SK-N-SH (cell line): ENCODE measurements at regions not wholly inside any gene's neighbourhood (a gene's known extent, or its start where the extent isn't known, plus 50 kb on each side); places are given as distances from the start of the nearest gene placed in this dataset.

Experiments used
- CTCF ChIA-PET: fragments of 300-600, 350-600 bp; formaldehyde crosslinking; extraction: SDS; loops from one replicate; lab custom pipeline; 2021; lab: Yijun Ruan, JAX
- POLR2A ChIA-PET: fragments of 350-600 bp; sonication (Branson Sonifier 250); formaldehyde crosslinking; extraction: SDS; loops from one replicate; lab custom pipeline; 2020; ENCODE audit warnings: antibody characterized with exemption, inconsistent platforms; lab: Yijun Ruan, JAX
- DNase-seq: peaks from one replicate; pipeline ENCODE4 v3.0.0; 2012
- H2AFZ ChIP-seq: fragments of 200-600 bp; sonication (generic); 2 replicates; pipeline ENCODE4 v1.8.1; 2016; ENCODE audit warnings: antibody characterized with exemption, mild to moderate bottlenecking, low read depth
- H3F3A ChIP-seq: fragments of 200-600 bp; sonication (generic); replicated peaks from 2 replicates; pipeline ENCODE3; 2016; ENCODE audit warnings: antibody characterized with exemption, mild to moderate bottlenecking; ENCODE audit not compliant: insufficient read depth
- H3K27ac ChIP-seq, 2 experiments: fragments of 200-500 bp in 1 of 2; fragments of 200-600 bp in 1 of 2; sonication (Bioruptor generic) in 1 of 2; sonication (generic), shearing (Covaris generic) in 1 of 2; 2 replicates each; pipeline versions ENCODE4 v1.5.1 to v1.6.1; 2014 to 2016; ENCODE audit warnings: low read depth in 2 of 2, inconsistent platforms in 1 of 2, low read length in 1 of 2, mild to moderate bottlenecking in 1 of 2, mixed read lengths in 1 of 2
- H3K27me3 ChIP-seq: fragments of 200-600 bp; sonication (generic), shearing (Covaris generic); 2 replicates; pipeline ENCODE4 v1.6.1; 2016; ENCODE audit warnings: mixed run types; ENCODE audit not compliant: insufficient read depth
- H3K36me3 ChIP-seq, 2 experiments: fragments of 200-500 bp in 1 of 2; fragments of 200-600 bp in 1 of 2; sonication (Bioruptor generic) in 1 of 2; sonication (generic) in 1 of 2; replicated peaks in 1 of 2; 2 replicates each; pipeline versions ENCODE3 to v1.5.1; 2014 to 2016; ENCODE audit warnings: low read length in 1 of 2, mild to moderate bottlenecking in 1 of 2; ENCODE audit not compliant: insufficient read depth in 2 of 2, control insufficient read depth in 1 of 2
- H3K4me1 ChIP-seq, 2 experiments: fragments of 200-500 bp in 1 of 2; fragments of 200-600 bp in 1 of 2; sonication (Bioruptor generic) in 1 of 2; sonication (generic), shearing (Covaris generic) in 1 of 2; 2 replicates each; pipeline versions ENCODE4 v1.5.1 to v1.6.1; 2014 to 2016; ENCODE audit warnings: low read depth in 1 of 2, low read length in 1 of 2, mixed run types in 1 of 2; ENCODE audit not compliant: insufficient read depth in 2 of 2, control insufficient read depth in 1 of 2
- H3K4me2 ChIP-seq: fragments of 200-600 bp; sonication (generic), shearing (Covaris generic); 2 replicates; pipeline ENCODE4 v1.6.1; 2017; ENCODE audit warnings: mixed run types
- H3K4me3 ChIP-seq, 2 experiments: fragments of 200-500 bp in 1 of 2; fragments of 200-600 bp in 1 of 2; sonication (Bioruptor generic) in 1 of 2; sonication (generic), shearing (Covaris generic) in 1 of 2; 2 replicates each; pipeline versions ENCODE4 v1.5.1 to v1.8.1; 2014 to 2016; ENCODE audit warnings: low read depth in 2 of 2, inconsistent platforms in 1 of 2, low read length in 1 of 2, mild to moderate bottlenecking in 1 of 2, mixed read lengths in 1 of 2, moderate library complexity in 1 of 2
- H3K79me2 ChIP-seq: fragments of 200-600 bp; sonication (generic); 2 replicates; pipeline ENCODE4 v1.8.1; 2017; ENCODE audit warnings: mild to moderate bottlenecking; ENCODE audit not compliant: insufficient read depth
- H3K9ac ChIP-seq: fragments of 200-600 bp; sonication (generic); 2 replicates; pipeline ENCODE4 v1.6.1; 2017; ENCODE audit warnings: mixed run types
- H3K9me2 ChIP-seq: fragments of 200-600 bp; sonication (generic); 2 replicates; pipeline ENCODE4 v1.6.1; 2017; ENCODE audit warnings: mixed run types
- H3K9me3 ChIP-seq: fragments of 200-600 bp; sonication (generic); 2 replicates; pipeline ENCODE4 v1.6.1; 2017; ENCODE audit warnings: mixed run types, mild to moderate bottlenecking, moderate library complexity
- H4K20me1 ChIP-seq: fragments of 200-600 bp; sonication (generic); 2 replicates; pipeline ENCODE4 v1.6.1; 2017; ENCODE audit warnings: mild to moderate bottlenecking, mixed run types; ENCODE audit not compliant: insufficient read depth
- CHD2 ChIP-seq: fragments of 150-350 bp; IDR thresholded peaks from 2 replicates; pipeline ENCODE4 v1.6.1; 2018; ENCODE audit warnings: low read length; ENCODE audit not compliant: partially characterized antibody
- ELF1 ChIP-seq: IDR thresholded peaks from 2 replicates; pipeline ENCODE4 v1.4.0; 2012
- EZH2phosphoT487 ChIP-seq: fragments of 200-600 bp; sonication (generic); IDR thresholded peaks from 2 replicates; pipeline ENCODE4 v1.6.1; 2017; ENCODE audit warnings: low read depth, mixed run types, mild to moderate bottlenecking, antibody characterized with exemption, moderate library complexity, borderline replicate concordance
- FOSL2 ChIP-seq: IDR thresholded peaks from 2 replicates; pipeline ENCODE4 v1.4.0; 2012; ENCODE audit warnings: low read depth, mild to moderate bottlenecking, moderate library complexity, borderline replicate concordance
- FOXJ3 ChIP-seq: sonication (generic); formaldehyde crosslinking; IDR thresholded peaks from 2 replicates; pipeline ENCODE4 v1.5.1; 2020; ENCODE audit warnings: mild to moderate bottlenecking, missing genetic modification reagents
- FOXM1 ChIP-seq: IDR thresholded peaks from 2 replicates; pipeline ENCODE4 v1.4.0; 2012; ENCODE audit warnings: low read depth, mild to moderate bottlenecking
- GABPA ChIP-seq: IDR thresholded peaks from 2 replicates; pipeline ENCODE4 v1.4.0; 2012; ENCODE audit warnings: low read depth, mild to moderate bottlenecking
- JUND ChIP-seq: IDR thresholded peaks from 2 replicates; pipeline ENCODE4 v1.4.0; 2012
- MEF2A ChIP-seq: IDR thresholded peaks from 2 replicates; pipeline ENCODE4 v1.4.0; 2012; ENCODE audit warnings: low read depth, borderline replicate concordance
- NFIC ChIP-seq: IDR thresholded peaks from 2 replicates; pipeline ENCODE4 v1.4.0; 2012; ENCODE audit warnings: borderline replicate concordance
- NRF1 ChIP-seq: IDR thresholded peaks from 2 replicates; pipeline ENCODE4 v1.6.1; 2012; ENCODE audit warnings: low read depth, mild to moderate bottlenecking, low read length
- POLR2AphosphoS5 ChIP-seq: IDR thresholded peaks from 2 replicates; pipeline ENCODE4 v1.6.1; 2012; ENCODE audit warnings: low read depth, low read length
- RAD21 ChIP-seq: IDR thresholded peaks from 2 replicates; pipeline ENCODE4 v1.6.1; 2012; ENCODE audit warnings: mild to moderate bottlenecking, low read length
- RCOR1 ChIP-seq: fragments of 150-350 bp; IDR thresholded peaks from 2 replicates; pipeline ENCODE4 v1.6.1; 2017; ENCODE audit warnings: antibody characterized with exemption, low read length
- REST ChIP-seq: IDR thresholded peaks from 2 replicates; pipeline ENCODE4 v1.6.1; 2012; ENCODE audit warnings: mild to moderate bottlenecking, low read depth, low read length, moderate library complexity
- RFX5 ChIP-seq: IDR thresholded peaks from 2 replicates; pipeline ENCODE4 v1.6.1; 2012; ENCODE audit warnings: mild to moderate bottlenecking, improper control_type of control experiment, low read length
- RXRA ChIP-seq: IDR thresholded peaks from 2 replicates; pipeline ENCODE4 v1.4.0; 2012; ENCODE audit warnings: low read depth, mild to moderate bottlenecking, borderline replicate concordance
- SIN3A ChIP-seq: IDR thresholded peaks from 2 replicates; pipeline ENCODE4 v1.6.1; 2012; ENCODE audit warnings: low read depth, mild to moderate bottlenecking, low read length, moderate library complexity, borderline replicate concordance
- SMC3 ChIP-seq: IDR thresholded peaks from 2 replicates; pipeline ENCODE4 v1.6.1; 2012; ENCODE audit warnings: low read depth, low read length, improper control_type of control experiment
- TAF1 ChIP-seq: IDR thresholded peaks from 2 replicates; pipeline ENCODE4 v1.6.1; 2012; ENCODE audit warnings: low read depth, mild to moderate bottlenecking, low read length, moderate library complexity, borderline replicate concordance
- TCF12 ChIP-seq: IDR thresholded peaks from 2 replicates; pipeline ENCODE4 v1.4.0; 2012
- TEAD4 ChIP-seq: IDR thresholded peaks from 2 replicates; pipeline ENCODE4 v1.4.0; 2012; ENCODE audit warnings: mild to moderate bottlenecking, borderline replicate concordance; ENCODE audit not compliant: insufficient read depth
- YY1 ChIP-seq: IDR thresholded peaks from 2 replicates; pipeline ENCODE4 v1.4.0; 2012; ENCODE audit warnings: low read depth, mild to moderate bottlenecking
- WGBS: methylation state at CpG from one replicate; pipeline ENCODE4 v1.1.6; 2017; ENCODE audit warnings: low lambda C conversion rate; 5-methylcytosine and 5-hydroxymethylcytosine counted together
- TF ChIP-seq, protein P1 (sequence below): IDR thresholded peaks from 2 replicates; pipeline ENCODE4 v1.4.0; 2012; ENCODE audit warnings: low read depth

- Histone ChIP-seq H3K9me2 (no peaks in the 10 kb centered on the region), H3K4me3 (no peak overlapping the region), H3K4me2 (no peak overlapping the region), H3K4me1 (no peaks in the 10 kb centered on the region; a peak in 1 of 4 replicates), H3K27ac (no peak overlapping the region), H3K9me3 (0 out of 2 replicates have a peak, but pooled peaks cover 10% of the 10 kb centered on the region), H3K79me2 (no peaks in the 10 kb centered on the region), H3K27me3 (no peaks in the 10 kb centered on the region), H3F3A (no peaks in the 10 kb centered on the region), H3K36me3 (no peaks in the 10 kb centered on the region), H2AFZ (peak overlapping the region; percentile 80), H3K9ac (no peak overlapping the region), H4K20me1 (no peaks in the 10 kb centered on the region)
- CTCF ChIA-PET = interaction anchor here (1.0 to 1.6 kb wide), 2 partner anchors 9 to 32 kb away, joined by 3 to 5 read pairs; no protein-coding TSS in a partner anchor
- DNase-seq = no peak
- TF ChIP-seq ELF1 (no peak), CHD2 (no peak), RAD21 (no peak), FOXJ3 (CRISPR knock-in tag) (no peak), EZH2phosphoT487 (no peak), TCF12 (no peak), GABPA (no peak), POLR2AphosphoS5 (no peak), TAF1 (no peak), REST (no peak), TEAD4 (no peak), NFIC (no peak), FOXM1 (no peak)
- TF ChIP-seq, protein P1, sequence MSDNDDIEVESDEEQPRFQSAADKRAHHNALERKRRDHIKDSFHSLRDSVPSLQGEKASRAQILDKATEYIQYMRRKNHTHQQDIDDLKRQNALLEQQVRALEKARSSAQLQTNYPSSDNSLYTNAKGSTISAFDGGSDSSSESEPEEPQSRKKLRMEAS = no peak
- WGBS = 66% methylated on average over 7 of the region's 7 CpGs
- POLR2A ChIA-PET = interaction anchor here (1.0 kb wide), 1 partner anchor 1180 kb away, joined by 3 read pairs; no protein-coding TSS in a partner anchor
These were observed 110.0 kb upstream of the CDIN1 start for GRCh38 chr15:36469311-36469966.

DNA sequence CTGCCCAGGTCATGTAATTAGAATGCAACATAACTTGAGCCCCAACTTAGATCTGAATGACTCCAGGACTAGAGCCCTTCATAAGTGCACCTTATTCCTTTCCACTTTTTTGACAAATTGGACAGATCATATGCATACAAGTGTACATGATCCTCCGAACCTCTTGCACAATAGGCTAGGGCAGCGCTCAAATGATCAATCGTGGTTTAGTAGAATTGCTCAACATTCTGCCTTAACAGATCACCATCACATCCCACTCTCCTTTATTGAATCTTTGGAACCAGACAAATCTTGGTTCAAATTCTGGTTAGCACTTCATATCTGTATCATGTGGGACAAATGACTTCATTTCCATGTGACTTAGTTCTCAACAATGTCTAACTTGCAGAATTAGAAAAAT, 106.8 kb upstream of the CDIN1 start:
- Histone ChIP-seq H3K79me2 (no peaks in the 10 kb centered on the region), H3K4me1 (no peaks in the 10 kb centered on the region; a peak in 1 of 4 replicates), H3K27ac (no peak overlapping the region), H3K4me3 (no peak overlapping the region), H4K20me1 (no peaks in the 10 kb centered on the region), H3K9me2 (0 out of 2 replicates have a peak, but pooled peaks cover 2% of the 10 kb centered on the region), H3K4me2 (no peak overlapping the region), H3F3A (no peaks in the 10 kb centered on the region), H3K9me3 (no peaks in the 10 kb centered on the region), H3K27me3 (no peaks in the 10 kb centered on the region), H2AFZ (no peak overlapping the region), H3K36me3 (no peaks in the 10 kb centered on the region), H3K9ac (no peak overlapping the region)
- DNase-seq = no peak
- WGBS = 96% methylated on average over 3 of the region's 3 CpGs
- no peak for TF ChIP-seq RXRA
- TF ChIP-seq TCF12 = no peak
- no peak for TF ChIP-seq SMC3
- TF ChIP-seq ELF1 = no peak
- TF ChIP-seq RAD21 = no peak
- TF ChIP-seq CHD2 = no peak
- TF ChIP-seq POLR2AphosphoS5 = no peak
- TF ChIP-seq FOSL2 = no peak
- no peak for TF ChIP-seq RCOR1
- TF ChIP-seq MEF2A = no peak
- no peak for TF ChIP-seq SIN3A
- TF ChIP-seq TAF1 = no peak
- no peak for TF ChIP-seq NRF1
- no peak for TF ChIP-seq FOXJ3 (CRISPR knock-in tag)
- no peak for TF ChIP-seq TEAD4
- no peak for TF ChIP-seq YY1
- TF ChIP-seq JUND = no peak
- TF ChIP-seq RFX5 = no peak
- POLR2A ChIA-PET = no interaction called here
- CTCF ChIA-PET = no interaction called here
